ENCODE measurements at regions not wholly inside any gene's neighbourhood (a gene's known extent, or its start where the extent isn't known, plus 50 kb on each side); places are given as distances from the start of the nearest gene placed in this dataset.

DNA sequence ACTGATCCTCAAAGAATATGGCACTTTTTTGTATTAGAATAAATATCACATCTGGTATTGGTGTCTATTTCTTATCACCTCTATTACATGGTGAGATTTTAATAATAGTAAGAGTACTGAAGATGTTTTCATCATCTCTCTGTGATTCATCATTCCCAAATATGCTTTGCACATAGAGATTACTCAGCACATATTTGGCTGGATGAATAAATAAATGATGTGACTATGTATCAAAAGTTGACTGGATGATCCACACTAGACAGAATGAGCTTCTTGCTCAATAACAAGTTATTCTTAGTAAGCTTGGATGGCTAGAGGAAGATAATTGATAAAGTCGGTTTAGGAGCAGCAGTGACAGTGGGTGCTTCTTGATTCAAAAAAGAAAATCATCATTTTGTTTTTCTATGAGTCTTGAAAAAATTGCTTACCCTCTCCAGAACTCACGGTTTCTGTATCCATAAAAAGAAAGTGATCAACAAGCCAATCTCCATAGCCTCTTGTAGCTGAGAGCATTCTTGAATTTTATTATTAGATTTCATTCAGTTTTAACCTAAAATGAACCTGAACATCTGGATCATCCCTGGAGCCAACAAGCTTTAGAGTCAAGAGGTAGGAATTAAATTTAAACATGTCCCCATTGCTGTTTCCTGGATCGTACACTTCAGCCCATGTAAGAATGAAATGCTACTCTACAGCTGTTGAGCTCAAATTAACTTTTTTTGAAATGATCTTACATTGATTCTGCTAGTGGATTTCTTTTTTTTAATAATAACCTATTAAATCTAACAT lies 104.8 kb upstream of the OSTN start:
- Histone ChIP-seq H3K4me3 (ENCODE audit: low read depth in 1 of 3, low read length in 3 of 3) (no peak overlapping the region), H3K9ac (ENCODE audit: low read depth in 1 of 2, low read length in 2 of 2) (no peak overlapping the region), H3K4me1 (ENCODE audit: control insufficient read depth in 4 of 4, insufficient read depth in 4 of 4, low read length in 3 of 4) (no peaks in the 10 kb centered on the region), H3K27me3 (ENCODE audit: control insufficient read depth in 4 of 4, insufficient read depth in 4 of 4, low read length in 3 of 4) (no peaks in the 10 kb centered on the region), H3K27ac (ENCODE audit: low read depth in 1 of 2, low read length in 2 of 2) (no peak overlapping the region), H3K36me3 (ENCODE audit: control insufficient read depth in 4 of 4, insufficient read depth in 3 of 4, low read depth in 1 of 4, low read length in 3 of 4) (no peaks in the 10 kb centered on the region), H3K9me3 (ENCODE audit: control insufficient read depth in 4 of 4, low read length in 3 of 4) (no peaks in the 10 kb centered on the region)
- TF ChIP-seq FOXA2 (IDR thresholded peaks at IDR 0.05) (no peak), HNF4A (conservative IDR thresholded peaks at IDR 0.05) (no peak), CTCF (IDR thresholded peaks at IDR 0.05; ENCODE audit: low read depth, low read length, missing input control) (no peak), FOXA1 (IDR thresholded peaks at IDR 0.05) (no peak), GABPA (IDR thresholded peaks at IDR 0.05 in 1 of 2, conservative IDR thresholded peaks at IDR 0.05 in 1 of 2) (no peak), RXRA (IDR thresholded peaks at IDR 0.05) (no peak)
- TF ChIP-seq, protein P1, sequence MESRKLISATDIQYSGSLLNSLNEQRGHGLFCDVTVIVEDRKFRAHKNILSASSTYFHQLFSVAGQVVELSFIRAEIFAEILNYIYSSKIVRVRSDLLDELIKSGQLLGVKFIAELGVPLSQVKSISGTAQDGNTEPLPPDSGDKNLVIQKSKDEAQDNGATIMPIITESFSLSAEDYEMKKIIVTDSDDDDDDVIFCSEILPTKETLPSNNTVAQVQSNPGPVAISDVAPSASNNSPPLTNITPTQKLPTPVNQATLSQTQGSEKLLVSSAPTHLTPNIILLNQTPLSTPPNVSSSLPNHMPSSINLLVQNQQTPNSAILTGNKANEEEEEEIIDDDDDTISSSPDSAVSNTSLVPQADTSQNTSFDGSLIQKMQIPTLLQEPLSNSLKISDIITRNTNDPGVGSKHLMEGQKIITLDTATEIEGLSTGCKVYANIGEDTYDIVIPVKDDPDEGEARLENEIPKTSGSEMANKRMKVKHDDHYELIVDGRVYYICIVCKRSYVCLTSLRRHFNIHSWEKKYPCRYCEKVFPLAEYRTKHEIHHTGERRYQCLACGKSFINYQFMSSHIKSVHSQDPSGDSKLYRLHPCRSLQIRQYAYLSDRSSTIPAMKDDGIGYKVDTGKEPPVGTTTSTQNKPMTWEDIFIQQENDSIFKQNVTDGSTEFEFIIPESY (IDR thresholded peaks at IDR 0.05): no peak
- WGBS: 60% methylated on average over 3 of the region's 3 CpGs
- no peak for DNase-seq (ENCODE audit: low spot score)

DNA sequence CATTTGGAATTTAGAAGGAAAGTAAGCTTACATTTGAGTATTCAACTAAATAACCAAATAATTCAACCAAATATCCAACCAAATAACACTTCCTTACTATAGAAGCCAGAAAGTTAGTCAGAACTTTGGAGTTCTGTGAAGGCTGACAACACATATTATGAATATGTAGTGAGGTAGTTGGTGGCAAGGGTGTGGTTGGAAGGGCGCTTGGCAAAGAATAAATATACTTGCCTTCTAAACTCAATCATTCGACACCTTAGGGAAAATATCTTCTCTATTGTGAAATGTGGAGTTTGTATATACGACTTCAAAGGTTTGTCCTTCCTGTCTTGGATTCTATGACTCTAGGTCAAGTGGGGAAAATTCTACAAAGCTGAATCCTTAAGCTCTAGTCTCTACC lies 111.7 kb upstream of the OSTN start:
- Histone ChIP-seq H3K9me3 (ENCODE audit: control insufficient read depth in 4 of 4, low read length in 3 of 4) (no peaks in the 10 kb centered on the region), H3K4me1 (ENCODE audit: control insufficient read depth in 4 of 4, insufficient read depth in 4 of 4, low read length in 3 of 4) (no peaks in the 10 kb centered on the region), H3K27ac (ENCODE audit: low read depth in 1 of 2, low read length in 2 of 2) (no peak overlapping the region), H3K27me3 (ENCODE audit: control insufficient read depth in 4 of 4, insufficient read depth in 4 of 4, low read length in 3 of 4) (peaks cover 0 to 4% (median 0%) of the 10 kb centered on the region in 4 donors), H3K9ac (ENCODE audit: low read depth in 1 of 2, low read length in 2 of 2) (no peak overlapping the region), H3K36me3 (ENCODE audit: control insufficient read depth in 4 of 4, insufficient read depth in 3 of 4, low read depth in 1 of 4, low read length in 3 of 4) (no peaks in the 10 kb centered on the region), H3K4me3 (ENCODE audit: low read depth in 1 of 3, low read length in 3 of 3) (no peak overlapping the region)
- no peak for DNase-seq (ENCODE audit: low spot score)
- TF ChIP-seq SP1 (IDR thresholded peaks at IDR 0.05) (no peak), CTCF (IDR thresholded peaks at IDR 0.05; ENCODE audit: low read depth, low read length, missing input control) (no peak), JUND (IDR thresholded peaks at IDR 0.05) (no peak), YY1 (IDR thresholded peaks at IDR 0.05) (no peak), REST (IDR thresholded peaks at IDR 0.05) (no peak), RAD21 (IDR thresholded peaks at IDR 0.05) (no peak), GABPA (IDR thresholded peaks at IDR 0.05 in 1 of 2, conservative IDR thresholded peaks at IDR 0.05 in 1 of 2) (no peak)
- TF ChIP-seq, protein P1 (IDR thresholded peaks at IDR 0.05): no peak
- TF ChIP-seq, protein P2, sequence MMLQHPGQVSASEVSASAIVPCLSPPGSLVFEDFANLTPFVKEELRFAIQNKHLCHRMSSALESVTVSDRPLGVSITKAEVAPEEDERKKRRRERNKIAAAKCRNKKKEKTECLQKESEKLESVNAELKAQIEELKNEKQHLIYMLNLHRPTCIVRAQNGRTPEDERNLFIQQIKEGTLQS (IDR thresholded peaks at IDR 0.05): no peak
- WGBS: 81% methylated on average over 3 of the region's 3 CpGs
